ENCODE measurements at regions not wholly inside any gene's neighbourhood (a gene's known extent, or its start where the extent isn't known, plus 50 kb on each side); places are given as distances from the start of the nearest gene placed in this dataset.

- FAIRE-seq (no peak), DNase-seq (ENCODE audit: low read depth in 1 of 2, low spot score in 2 of 2) (no peak)
- no peak overlapping the region for H4K5ac ChIP-seq (ENCODE audit: insufficient read length, low read depth, low read length)
- no peaks in the 10 kb centered on the region for H3K27me3 ChIP-seq (replicated peaks in 1 of 4; ENCODE audit: control insufficient read depth in 3 of 4, extremely low read depth in 1 of 4, insufficient read depth in 3 of 4, low read length in 3 of 4)
- H2AK5ac ChIP-seq (ENCODE audit: low read depth, low read length), result no peak overlapping the region
- H3K79me1 ChIP-seq (ENCODE audit: low read depth, low read length), result no peaks in the 10 kb centered on the region
- no peaks in the 10 kb centered on the region for H3K23me2 ChIP-seq (ENCODE audit: low read depth, low read length)
- H3K18ac ChIP-seq (ENCODE audit: extremely low read depth, low read length), result no peak overlapping the region
- no peak overlapping the region for H3K23ac ChIP-seq (ENCODE audit: insufficient read length)
- no peak overlapping the region for H3K27ac ChIP-seq (ENCODE audit: low read depth, low read length)
- H3K9ac ChIP-seq (replicated peaks in 1 of 4; ENCODE audit: extremely low read depth in 1 of 4, low read depth in 3 of 4, low read length in 3 of 4), result no peak overlapping the region
- no peak overlapping the region for H3K14ac ChIP-seq (ENCODE audit: insufficient read length)
- H2BK15ac ChIP-seq (ENCODE audit: low read length), result no peak overlapping the region
- 94% methylated on average over 6 of the region's 6 CpGs; no CpG with 5 or more reads in 1 of the 2 experiments for WGBS, 2 experiments (ENCODE audit: extremely low coverage in 1 of 2, insufficient coverage in 1 of 2, insufficient read length in 1 of 2, insufficient replicate concordance in 2 of 2, low coverage in 1 of 2, low lambda C conversion rate in 2 of 2, missing lambda C conversion rate in 1 of 2)
- H3K4me3 ChIP-seq (ENCODE audit: extremely low read depth in 1 of 4, insufficient read depth in 2 of 4, low read depth in 3 of 4, low read length in 4 of 4), result no peak overlapping the region
- H2AFZ ChIP-seq (ENCODE audit: low read length), result no peak overlapping the region
- H3K56ac ChIP-seq (replicated peaks; ENCODE audit: insufficient read length, low read depth, low read length), result no peak overlapping the region
- no peak overlapping the region for H3K4me2 ChIP-seq (ENCODE audit: insufficient read depth in 1 of 2, low read depth in 2 of 2, low read length in 2 of 2)
- H3K36me3 ChIP-seq (ENCODE audit: control insufficient read depth in 2 of 4, insufficient read depth in 4 of 4, low read length in 3 of 4), result no peaks in the 10 kb centered on the region
- no peak overlapping the region for H2BK12ac ChIP-seq (ENCODE audit: low read depth, low read length)
- no peak overlapping the region for H4K91ac ChIP-seq (replicated peaks; ENCODE audit: insufficient read length, low read length)
- H2BK120ac ChIP-seq (replicated peaks; ENCODE audit: low read depth, low read length), result no peak overlapping the region
- H3K9me3 ChIP-seq (ENCODE audit: insufficient read depth in 2 of 2, low read depth in 1 of 2, low read length in 1 of 2), result peaks cover 4% of the 10 kb centered on the region in 2 experiments; a peak in 3 of 4 replicates
- ChIA-PET CTCF (ENCODE audit: partially characterized antibody) (interaction anchor here (0.6 to 4.2 kb wide), 7 partner anchors 10 to 204 kb away, joined by 3 to 17 read pairs (median 4); no protein-coding TSS in a partner anchor), POLR2A (ENCODE audit: partially characterized antibody) (interaction anchor here (1.3 to 1.6 kb wide), 2 partner anchors 9 to 35 kb away, joined by 3 to 4 read pairs; no protein-coding TSS in a partner anchor)
- H4K8ac ChIP-seq (ENCODE audit: extremely low read depth, insufficient read depth, low read length), result no peak overlapping the region
- H3K79me2 ChIP-seq (ENCODE audit: control insufficient read depth in 1 of 2, insufficient read depth in 2 of 2, low read length in 2 of 2), result no peaks in the 10 kb centered on the region
- no peak for TF ChIP-seq TCF12 (IDR thresholded peaks at IDR 0.05; ENCODE audit: low read depth, low read length)
- no peak for TF ChIP-seq GTF2F1 (IDR thresholded peaks at IDR 0.05; ENCODE audit: borderline replicate concordance, low read depth, low read length)
- H3K4me1 ChIP-seq (replicated peaks in 1 of 4; ENCODE audit: control insufficient read depth in 3 of 4, insufficient read depth in 4 of 4, low read length in 3 of 4), result peaks cover 0 to 6% (median 0%) of the 10 kb centered on the region in 4 experiments; a peak in 2 of 7 replicates
- no peak overlapping the region for H3K4ac ChIP-seq (replicated peaks; ENCODE audit: insufficient read length, low read depth, low read length)
- H2BK20ac ChIP-seq (ENCODE audit: low read length), result no peak overlapping the region
- no peaks in the 10 kb centered on the region for H4K20me1 ChIP-seq (replicated peaks in 1 of 2; ENCODE audit: control insufficient read depth in 1 of 2, insufficient read depth in 2 of 2, low read length in 2 of 2)
- H2BK5ac ChIP-seq (ENCODE audit: low read depth, low read length), result no peak overlapping the region
These were observed 226.8 kb downstream of the LACC1 start for GRCh38 chr13:44106266-44107152.
